ENCODE measurements at regions not wholly inside any gene's neighbourhood (a gene's known extent, or its start where the extent isn't known, plus 50 kb on each side); places are given as distances from the start of the nearest gene placed in this dataset.

- intact Hi-C loops (cut with micrococcal nuclease) = no loop called here
Observed at GRCh38 chr15:95469496-95470000, 861.0 kb upstream of the NR2F2 start.

DNA sequence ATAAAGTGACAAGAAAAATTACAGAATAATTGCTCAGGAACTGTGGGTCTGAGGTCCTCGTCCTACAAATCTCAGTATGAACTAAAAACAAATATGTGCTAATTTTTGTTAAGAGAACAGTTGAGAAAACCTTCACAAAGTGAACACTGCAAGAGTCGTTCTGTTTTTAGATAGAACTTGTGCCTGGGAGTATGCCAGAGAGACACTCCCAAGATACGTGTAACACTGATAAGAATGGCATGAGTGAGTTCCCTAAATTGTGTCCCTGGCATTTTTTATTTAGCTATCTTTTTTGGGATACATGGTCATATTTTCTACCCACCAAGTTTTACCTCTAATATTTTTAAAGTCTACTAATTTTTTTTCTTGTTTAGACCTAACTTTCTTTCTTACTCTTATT lies 860.0 kb upstream of the NR2F2 start:
- intact Hi-C loops (cut with micrococcal nuclease) = no loop called here

- intact Hi-C loops (cut with micrococcal nuclease) = no loop called here
Observed at GRCh38 chr15:95470997-95471689, 859.4 kb upstream of the NR2F2 start.

GRCh38 chr15:95471690-95472086 lies 858.8 kb upstream of the NR2F2 start:
- intact Hi-C loops (cut with micrococcal nuclease) = no loop called here

- intact Hi-C loops (cut with micrococcal nuclease) = no loop called here
Observed at GRCh38 chr15:95475067-95475466, 855.4 kb upstream of the NR2F2 start.

DNA sequence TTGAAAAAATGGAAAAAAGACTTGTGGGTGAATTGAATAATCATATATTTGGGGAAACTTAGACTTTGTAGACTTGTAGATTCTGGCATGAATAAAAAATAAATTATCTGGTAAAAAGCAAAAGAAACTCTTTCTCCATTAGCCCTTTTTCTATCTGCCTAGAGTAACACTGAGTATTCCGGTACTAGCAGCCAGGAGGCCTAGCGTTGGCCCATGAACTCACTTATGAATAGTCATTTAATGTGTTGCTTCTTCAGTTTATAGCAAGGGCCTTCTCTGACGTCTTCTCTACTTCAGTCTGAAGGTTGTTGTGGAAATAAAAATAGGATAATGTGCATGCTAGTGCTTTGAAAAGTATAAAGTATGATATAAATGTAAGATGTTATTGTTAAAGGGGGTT lies 851.2 kb upstream of the NR2F2 start:
- intact Hi-C loops (cut with micrococcal nuclease) = no loop called here

GRCh38 chr15:95485367-95485766 lies 845.1 kb upstream of the NR2F2 start:
- intact Hi-C loops (cut with micrococcal nuclease) = no loop called here

GRCh38 chr15:95486224-95486623 lies 844.3 kb upstream of the NR2F2 start:
- intact Hi-C loops (cut with micrococcal nuclease) = no loop called here

DNA sequence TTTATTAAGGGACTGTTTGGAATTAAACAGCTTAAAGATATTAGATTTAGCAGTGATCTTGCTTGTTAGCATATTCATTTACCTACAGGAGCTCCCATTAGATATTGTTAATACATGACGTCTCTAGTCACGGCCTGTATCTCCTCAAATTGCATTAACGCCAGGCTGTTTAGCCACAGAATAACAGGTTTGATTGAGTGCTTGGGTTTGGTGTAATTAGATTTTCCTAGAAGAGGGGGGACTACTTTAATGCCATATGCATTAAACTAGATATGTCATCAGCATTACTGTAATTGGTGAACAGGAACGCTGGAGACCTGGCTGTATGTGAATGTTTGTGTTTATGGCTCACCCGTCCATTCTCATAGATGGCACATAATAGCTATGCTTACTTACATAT lies 841.4 kb upstream of the NR2F2 start:
- intact Hi-C loops (cut with micrococcal nuclease) = no loop called here

GRCh38 chr15:95492388-95493070 lies 838.0 kb upstream of the NR2F2 start:
- intact Hi-C loops (cut with micrococcal nuclease) = no loop called here

DNA sequence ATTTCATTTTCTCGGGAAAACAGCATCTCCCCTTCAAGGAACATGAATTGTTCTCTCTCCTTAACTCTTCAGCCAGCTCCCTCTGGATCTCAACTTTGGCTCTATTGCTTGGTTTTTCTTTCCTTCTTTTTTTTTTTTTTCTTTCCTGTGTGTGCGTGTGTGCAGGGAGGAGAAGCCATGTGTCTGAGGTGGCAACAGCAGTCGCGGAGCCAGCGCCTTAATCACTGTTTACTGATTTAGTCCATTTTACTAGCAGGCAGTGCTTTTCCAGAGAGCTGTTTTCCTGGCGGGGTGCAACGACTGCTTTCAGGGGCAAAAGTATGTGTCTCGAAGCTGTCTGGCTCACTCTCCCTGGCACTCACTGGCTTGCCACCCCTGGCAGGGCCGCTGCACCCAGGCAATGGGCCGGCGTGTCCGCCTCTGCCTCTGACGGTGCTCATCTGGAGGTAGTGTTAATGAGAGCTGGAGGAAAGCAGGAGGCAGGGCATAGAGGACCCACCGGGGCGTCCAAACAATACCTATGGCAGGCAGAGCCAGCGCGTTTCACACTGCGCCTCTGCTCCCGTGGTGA lies 835.4 kb upstream of the NR2F2 start:
- intact Hi-C loops (cut with micrococcal nuclease) = no loop called here

- intact Hi-C loops (cut with micrococcal nuclease) = no loop called here
Observed at GRCh38 chr15:95497634-95498033, 832.9 kb upstream of the NR2F2 start.

- intact Hi-C loops (cut with micrococcal nuclease) = no loop called here
Observed at GRCh38 chr15:95498961-95499360, 831.5 kb upstream of the NR2F2 start.

DNA sequence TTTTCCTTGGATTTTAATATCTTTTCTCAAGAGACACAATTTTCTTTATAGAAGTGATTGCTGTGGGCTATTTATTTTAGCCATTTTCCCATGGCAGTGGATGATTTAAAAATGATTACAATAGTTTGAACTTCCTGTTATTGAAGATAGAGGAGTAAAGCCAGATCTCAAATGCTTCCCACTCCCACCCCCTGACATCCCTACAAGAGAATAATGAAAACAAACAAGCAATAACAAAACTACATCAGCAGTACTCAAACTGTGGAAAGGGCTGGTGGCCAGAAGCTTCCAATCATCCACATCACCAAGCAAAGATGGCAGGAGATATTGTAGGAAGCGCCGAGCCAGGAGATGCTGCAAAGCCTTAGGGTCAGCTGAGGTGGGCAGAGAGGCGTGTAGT lies 831.1 kb upstream of the NR2F2 start:
- intact Hi-C loops (cut with micrococcal nuclease) = no loop called here

DNA sequence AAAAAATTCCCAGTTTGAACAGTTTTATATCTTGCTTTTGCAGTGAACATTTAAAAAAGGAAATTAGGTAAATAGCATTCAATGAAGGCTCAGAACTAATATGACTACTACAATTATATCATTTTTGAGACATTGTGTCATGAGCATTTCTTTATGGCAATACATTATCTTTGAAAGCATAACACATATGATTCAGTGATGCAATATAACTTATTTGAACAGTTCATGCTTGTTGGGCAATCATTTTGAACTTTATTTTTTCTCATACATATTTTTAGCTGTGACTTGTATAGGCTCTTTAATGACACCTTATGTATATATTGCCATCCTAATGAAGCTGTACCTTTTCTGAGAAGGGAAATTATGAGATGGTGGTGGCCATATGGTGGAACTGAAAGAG lies 828.6 kb upstream of the NR2F2 start:
- intact Hi-C loops (cut with micrococcal nuclease) = no loop called here

DNA sequence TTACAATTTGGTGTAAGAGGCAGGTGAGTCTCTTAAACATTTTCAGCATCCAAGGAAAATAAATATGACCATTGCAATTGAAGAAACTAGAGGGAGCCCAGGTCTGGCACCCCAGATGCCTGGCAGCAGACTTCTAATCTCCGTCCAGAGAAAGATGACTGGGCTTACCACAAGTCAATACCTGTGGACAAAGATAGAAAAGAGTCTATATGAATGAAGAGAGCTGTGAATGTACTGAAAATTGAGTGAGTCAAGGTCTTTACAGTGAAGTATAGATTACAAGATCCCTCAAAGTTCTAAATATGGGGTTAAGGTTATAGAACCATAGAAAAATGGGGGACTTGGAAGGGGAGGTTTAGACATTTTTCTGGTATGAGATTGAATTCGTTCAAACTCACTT lies 827.4 kb upstream of the NR2F2 start:
- intact Hi-C loops (cut with micrococcal nuclease) = no loop called here

DNA sequence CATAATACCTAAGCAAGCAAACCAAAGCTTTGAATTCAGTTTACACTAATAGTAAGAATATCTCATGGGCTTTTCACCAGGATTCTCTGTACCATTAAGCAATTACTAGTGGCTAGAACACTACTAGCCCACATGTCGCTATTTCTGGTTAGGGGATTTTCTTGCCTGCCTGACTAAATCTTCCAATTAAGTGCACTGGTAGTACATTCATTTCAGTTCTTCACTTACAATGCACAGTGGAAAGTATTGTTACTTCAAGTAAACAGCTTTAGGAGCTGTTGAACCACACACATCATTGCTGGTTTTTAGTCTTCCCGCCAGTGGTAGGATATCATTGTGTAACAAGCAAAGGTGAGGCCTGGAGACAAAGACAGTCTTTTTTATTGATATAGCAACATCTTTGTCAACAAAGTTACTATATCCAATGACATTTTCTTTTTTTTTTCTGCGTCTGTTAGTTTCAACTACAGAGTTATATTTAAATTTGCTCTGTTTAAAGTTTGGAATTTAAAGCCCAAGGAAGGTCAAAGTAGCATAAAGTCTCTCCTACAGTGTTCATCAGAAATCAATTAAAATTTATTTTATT lies 826.8 kb upstream of the NR2F2 start:
- intact Hi-C loops (cut with micrococcal nuclease) = no loop called here

- intact Hi-C loops (cut with micrococcal nuclease) = no loop called here
Observed at GRCh38 chr15:95511671-95512070, 818.8 kb upstream of the NR2F2 start.

- intact Hi-C loops (cut with micrococcal nuclease) = no loop called here
Observed at GRCh38 chr15:95512906-95513305, 817.6 kb upstream of the NR2F2 start.

DNA sequence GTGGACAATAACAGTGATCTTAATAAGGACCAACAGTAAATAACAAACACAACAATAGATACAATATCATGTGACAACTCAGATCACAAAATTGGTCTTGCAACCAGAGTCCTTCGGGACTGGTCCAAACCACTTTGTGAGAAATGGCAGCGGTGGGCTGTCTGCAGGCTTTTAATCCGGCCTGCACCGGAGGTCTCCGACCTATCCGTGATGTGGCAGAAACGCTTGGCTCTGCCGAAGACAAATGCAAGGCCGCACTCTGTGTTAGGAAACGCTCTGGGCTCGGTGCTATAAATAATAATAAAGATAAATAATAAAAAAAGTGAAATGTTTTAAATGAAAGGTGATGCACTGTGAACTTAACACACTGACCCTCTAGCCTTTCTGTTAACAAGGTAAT lies 810.6 kb upstream of the NR2F2 start:
- intact Hi-C loops (cut with micrococcal nuclease) = no loop called here

DNA sequence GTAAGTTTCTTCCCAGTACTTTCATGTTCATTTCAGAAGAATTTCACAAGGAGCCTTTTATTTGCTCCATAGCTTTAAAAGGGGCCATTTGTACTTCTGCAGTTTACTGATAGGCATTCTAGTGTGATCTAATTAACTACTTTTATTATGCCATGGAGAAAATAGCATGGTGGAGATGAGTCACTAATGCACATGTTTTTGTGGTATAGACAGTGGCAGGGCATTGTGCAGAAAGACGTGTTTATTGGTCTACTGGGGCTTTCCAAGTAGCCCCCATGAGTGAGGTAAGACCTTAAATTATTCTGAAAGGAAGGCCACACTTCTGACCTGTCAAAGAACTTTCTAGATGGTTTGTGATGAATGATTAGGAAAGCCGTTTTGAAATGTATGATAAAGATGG lies 810.0 kb upstream of the NR2F2 start:
- intact Hi-C loops (cut with micrococcal nuclease) = no loop called here

- intact Hi-C loops (cut with micrococcal nuclease) = no loop called here
Observed at GRCh38 chr15:95520922-95521321, 809.6 kb upstream of the NR2F2 start.
